HG02852 (cell line): ENCODE measurements at regions not wholly inside any gene's neighbourhood (a gene's known extent, or its start where the extent isn't known, plus 50 kb on each side); places are given as distances from the start of the nearest gene placed in this dataset.
"Not testable (repeated sequence)": the region's sequence is repeated elsewhere in the genome, so short reads cannot be mapped to it uniquely, and the experiment has no call there.

Source experiments
- ATAC-seq: cut with Tn5 transposase; IDR thresholded peaks from one replicate; pipeline ENCODE4 v1.9.1; 2021; ENCODE audit warnings: mild to moderate bottlenecking, moderate library complexity; ENCODE audit not compliant: unreplicated experiment

GRCh38 chr3:75579536-75579935 is 84.6 kb upstream of the FRG2C start:
- ATAC-seq: not testable (repeated sequence)

DNA sequence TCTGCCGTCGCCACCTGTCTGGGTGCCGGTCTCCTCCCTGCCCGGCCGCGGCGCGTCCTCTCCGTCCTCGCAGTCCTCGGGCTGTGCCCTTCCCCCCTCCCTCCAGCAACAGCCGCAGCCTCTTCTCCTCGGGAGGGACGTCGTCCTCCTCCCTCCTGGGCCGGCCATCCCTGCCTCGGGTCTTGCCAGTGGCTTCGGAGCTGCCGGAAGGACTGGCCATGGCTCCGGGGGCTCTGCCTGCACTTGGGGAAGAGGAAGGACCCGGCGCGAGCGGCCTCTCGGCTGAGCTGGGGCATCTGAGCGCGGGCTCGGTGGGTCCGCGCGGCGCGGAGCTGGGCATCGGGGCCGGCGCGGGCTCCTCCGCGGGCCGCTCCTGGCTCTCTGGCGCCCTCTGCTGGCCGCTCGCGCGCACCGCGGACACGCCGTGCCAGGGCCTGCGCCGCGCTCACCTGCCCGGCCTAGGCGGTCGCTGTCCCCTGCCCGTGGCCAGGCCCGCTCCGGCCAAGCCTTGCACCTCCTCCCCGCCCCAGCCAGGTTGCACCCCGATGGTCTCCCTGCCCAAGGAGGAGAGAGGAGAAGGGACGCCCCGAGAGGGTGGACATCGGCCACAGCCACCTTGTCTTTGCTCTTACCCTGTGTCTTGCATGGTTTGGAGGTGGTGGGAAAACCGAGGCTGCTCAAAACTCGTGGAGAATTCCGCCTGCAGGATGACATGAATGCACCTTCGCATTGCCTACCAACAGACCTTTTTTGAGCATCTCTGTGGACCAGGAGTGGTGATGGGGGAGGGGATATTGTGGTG is 83.9 kb upstream of the FRG2C start:
- ATAC-seq: not testable (repeated sequence)

DNA sequence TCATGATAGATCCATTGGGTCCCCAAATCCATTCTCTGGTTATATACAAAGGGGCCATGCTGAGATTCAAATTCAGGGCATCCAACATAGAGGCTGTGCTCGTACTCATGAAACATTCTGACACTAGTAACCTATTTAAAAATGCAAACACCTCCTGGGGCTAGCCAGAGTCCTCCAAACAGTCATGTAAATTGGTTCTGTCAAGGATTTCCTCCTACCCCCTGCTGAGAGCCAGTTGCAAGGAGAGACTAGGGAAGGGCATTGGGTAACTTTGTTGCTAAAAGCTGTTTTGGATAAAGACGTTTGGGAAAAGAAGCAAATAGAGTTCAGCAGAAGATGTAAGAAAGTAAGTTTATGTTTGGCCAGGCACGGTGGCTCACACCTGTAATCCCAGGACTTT is 81.6 kb upstream of the FRG2C start:
- ATAC-seq: not testable (repeated sequence)

DNA sequence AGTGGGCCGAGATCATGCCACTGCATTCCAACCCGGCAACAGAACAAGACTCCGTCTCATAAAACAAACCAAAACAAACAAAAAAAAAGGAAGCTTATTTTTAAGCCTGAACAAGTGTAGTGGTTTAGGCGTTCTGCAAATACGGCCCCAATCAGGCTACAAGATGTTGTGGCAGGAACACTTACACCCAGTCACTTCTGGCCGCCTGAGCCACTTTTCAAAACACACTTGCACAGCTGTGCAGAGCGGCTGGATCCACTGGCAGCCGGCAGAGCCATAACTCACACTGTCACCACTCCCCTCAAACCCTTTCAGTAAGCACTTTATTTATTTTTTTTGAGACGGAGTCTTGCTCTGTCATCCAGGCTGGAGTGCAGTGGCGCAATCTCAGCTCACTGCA is 81.0 kb upstream of the FRG2C start:
- not testable (repeated sequence) for ATAC-seq

GRCh38 chr3:75587695-75588094 is 76.4 kb upstream of the FRG2C start:
- not testable (repeated sequence) for ATAC-seq

- ATAC-seq: not testable (repeated sequence)
These were observed 73.7 kb upstream of the FRG2C start for GRCh38 chr3:75590382-75590781.

DNA sequence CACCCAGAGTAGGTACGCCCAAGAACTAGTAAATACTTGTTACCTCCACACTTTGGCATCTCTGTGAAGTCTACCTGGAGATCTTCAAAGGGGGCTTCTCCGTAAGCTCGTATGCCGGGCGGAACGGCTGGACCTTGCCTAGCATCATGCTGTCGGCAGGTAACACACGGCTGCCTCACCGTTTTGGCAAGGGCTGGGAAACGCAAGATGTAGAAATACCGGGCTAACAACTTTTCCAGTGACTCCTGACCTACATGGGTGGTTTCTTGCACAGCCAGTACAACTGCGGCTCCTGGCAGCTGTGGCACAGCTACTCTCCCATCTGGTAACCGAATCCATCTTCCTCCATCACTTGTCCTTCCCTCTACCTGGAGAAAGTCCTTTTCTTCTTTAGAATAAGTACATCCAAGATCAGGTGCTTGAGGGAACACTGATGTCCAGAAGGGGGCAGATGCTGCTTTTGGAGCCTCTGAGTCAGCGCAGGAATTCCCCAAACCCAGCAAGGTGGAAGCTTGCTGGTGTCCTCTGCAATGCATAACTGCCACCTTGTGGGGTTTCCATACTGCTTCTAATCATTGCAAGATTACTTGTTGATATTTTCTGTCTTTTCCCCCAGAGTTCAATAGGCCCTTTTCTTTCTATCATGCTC is 59.7 kb upstream of the FRG2C start:
- ATAC-seq: not testable (repeated sequence)

GRCh38 chr3:75607996-75608395 is 56.1 kb upstream of the FRG2C start:
- ATAC-seq: not testable (repeated sequence)

GRCh38 chr3:75609598-75609997 is 54.5 kb upstream of the FRG2C start:
- not testable (repeated sequence) for ATAC-seq

DNA sequence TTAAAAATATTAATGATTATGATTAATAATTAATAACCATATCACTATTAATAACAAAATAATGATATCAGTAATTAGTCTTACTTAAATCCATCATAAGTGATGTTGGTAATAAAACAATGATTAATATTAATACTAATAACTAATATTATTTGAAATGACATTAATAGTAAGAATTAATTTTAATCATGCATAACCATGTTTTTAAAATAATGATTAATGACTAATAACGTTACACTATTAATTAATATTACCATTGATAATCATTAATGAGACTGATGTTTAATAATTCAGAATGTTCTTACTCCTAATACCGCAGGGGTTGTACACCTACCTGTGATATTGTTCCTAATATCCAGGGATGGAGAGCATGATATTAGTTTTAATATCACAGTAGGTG is 53.4 kb upstream of the FRG2C start:
- no peak for ATAC-seq

DNA sequence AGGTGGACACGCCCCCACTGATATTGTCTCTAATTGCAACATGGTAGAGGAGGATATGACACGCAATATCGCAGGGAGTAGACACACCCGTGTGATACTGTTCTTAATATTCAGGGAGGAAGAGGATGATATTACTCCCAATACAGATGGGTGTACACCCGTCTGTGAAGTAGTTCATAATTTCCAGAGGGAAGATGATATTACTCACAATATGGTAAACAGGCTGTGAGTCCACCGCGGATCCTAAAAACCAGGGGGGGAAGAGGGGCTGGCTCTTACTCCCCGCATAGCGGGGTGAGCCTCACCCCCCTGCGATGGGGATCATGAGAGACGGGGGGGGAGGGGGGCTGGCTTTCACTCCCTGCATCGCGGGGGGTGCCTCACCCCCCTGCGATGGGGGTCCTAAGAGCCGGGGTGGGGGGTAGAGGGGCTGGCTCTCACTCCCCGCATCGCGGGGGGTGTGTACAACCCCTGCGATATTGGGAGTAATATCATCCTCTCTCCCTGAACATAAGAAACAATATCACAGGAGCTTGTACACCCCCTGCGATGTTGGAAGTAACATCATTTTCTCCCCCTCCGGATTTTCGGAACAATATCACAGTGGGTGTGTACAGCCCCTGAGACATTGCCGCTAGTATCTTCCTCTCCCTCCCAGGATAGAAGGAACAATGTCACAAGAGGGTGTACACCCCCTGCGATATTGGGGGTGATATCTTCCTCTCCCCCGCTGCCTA is 52.2 kb upstream of the FRG2C start:
- not testable (repeated sequence) for ATAC-seq
